CD14-positive monocyte (primary cell): ENCODE measurements at regions not wholly inside any gene's neighbourhood (a gene's known extent, or its start where the extent isn't known, plus 50 kb on each side); places are given as distances from the start of the nearest gene placed in this dataset.
"Not testable (repeated sequence)": the region's sequence is repeated elsewhere in the genome, so short reads cannot be mapped to it uniquely, and the experiment has no call there.

Experiments
- DNase-seq, 3 donors: peaks; one replicate each; pipeline ENCODE4 v3.0.0-alpha.2; 2011 to 2022
- H2AFZ ChIP-seq: 2 replicates; pipeline ENCODE4 v1.6.0; 2012; ENCODE audit warnings: mild to moderate bottlenecking, low read depth, low read length, inconsistent platforms; ENCODE audit not compliant: insufficient read depth, poor library complexity, severe bottlenecking
- H3K27ac ChIP-seq, 2 donors: 1 replicate in 1 of 2; 2 replicates in 1 of 2; pipeline ENCODE4 v1.5.1; 2012 to 2013; ENCODE audit warnings: low read length in 2 of 2, control low read depth in 1 of 2, inconsistent platforms in 1 of 2, low read depth in 1 of 2, mild to moderate bottlenecking in 1 of 2
- H3K27me3 ChIP-seq, 2 donors: one replicate each; pipeline versions ENCODE4 v1.6.0 to v1.6.1; 2011 to 2013; ENCODE audit warnings: low read length in 2 of 2; ENCODE audit not compliant: control insufficient read depth in 2 of 2, insufficient read depth in 2 of 2
- H3K36me3 ChIP-seq, 2 donors: replicated peaks in 1 of 2; 1 replicate in 1 of 2; 2 replicates in 1 of 2; pipeline versions ENCODE4 v1.5.1 to v1.6.1; 2012 to 2013; ENCODE audit warnings: low read length in 2 of 2, control low read depth in 1 of 2, inconsistent platforms in 1 of 2, mild to moderate bottlenecking in 1 of 2; ENCODE audit not compliant: insufficient read depth in 2 of 2, control insufficient read depth in 1 of 2
- H3K4me1 ChIP-seq, 2 donors: 1 replicate in 1 of 2; 2 replicates in 1 of 2; pipeline versions ENCODE4 v1.5.1 to v1.6.1; 2012 to 2013; ENCODE audit warnings: low read length in 2 of 2, control low read depth in 1 of 2, inconsistent platforms in 1 of 2, mild to moderate bottlenecking in 1 of 2, moderate library complexity in 1 of 2; ENCODE audit not compliant: insufficient read depth in 2 of 2, control insufficient read depth in 1 of 2
- H3K4me2 ChIP-seq: replicated peaks from 2 replicates; pipeline ENCODE3; 2012; ENCODE audit warnings: low read length, moderate library complexity, mild to moderate bottlenecking; ENCODE audit not compliant: poor library complexity, severe bottlenecking; ENCODE audit errors: extremely low read depth
- H3K4me3 ChIP-seq, 3 experiments: fragments of 200-600 bp in 1 of 3; sonication (generic) in 1 of 3; replicated peaks in 1 of 3; 1 replicate in 2 of 3; 2 replicates in 1 of 3; pipeline ENCODE4 v1.5.1; 2011 to 2013; ENCODE audit warnings: low read length in 3 of 3, mild to moderate bottlenecking in 3 of 3, control low read depth in 2 of 3, low read depth in 2 of 3, inconsistent platforms in 1 of 3, moderate library complexity in 1 of 3
- H3K79me2 ChIP-seq: 2 replicates; pipeline ENCODE4 v1.6.0; 2012; ENCODE audit warnings: mild to moderate bottlenecking, control low read depth, inconsistent platforms, low read length, moderate library complexity; ENCODE audit not compliant: insufficient read depth
- H3K9ac ChIP-seq: 2 replicates; pipeline ENCODE4 v1.6.0; 2017; ENCODE audit warnings: low read length, mild to moderate bottlenecking; ENCODE audit not compliant: insufficient read depth, poor library complexity, severe bottlenecking
- H3K9me3 ChIP-seq, 2 donors: replicated peaks in 1 of 2; 1 replicate in 1 of 2; 2 replicates in 1 of 2; pipeline versions ENCODE4 v1.5.1 to v1.6.1; 2012 to 2013; ENCODE audit warnings: low read length in 2 of 2, control low read depth in 1 of 2; ENCODE audit not compliant: control insufficient read depth in 1 of 2, insufficient read depth in 1 of 2
- H4K20me1 ChIP-seq: 2 replicates; pipeline ENCODE4 v1.6.0; 2012; ENCODE audit warnings: mild to moderate bottlenecking, low read length, control low read depth, moderate library complexity; ENCODE audit not compliant: insufficient read depth
- H3K27ac Mint-ChIP-seq, 7 donors: one replicate each; pipeline ENCODE4 v1.8.0; 2020; ENCODE audit warnings: mild to moderate bottlenecking in 7 of 7, mixed read lengths in 7 of 7, moderate library complexity in 6 of 7, inconsistent platforms in 2 of 7
- H3K27me3 Mint-ChIP-seq, 3 donors: one replicate each; pipeline ENCODE4 v1.8.0; 2021 to 2022; ENCODE audit warnings: low read depth in 3 of 3, mild to moderate bottlenecking in 3 of 3, mixed read lengths in 3 of 3, moderate library complexity in 3 of 3, inconsistent platforms in 1 of 3
- H3K36me3 Mint-ChIP-seq, 2 donors: one replicate each; pipeline ENCODE4 v1.8.0; 2020; ENCODE audit warnings: mixed read lengths in 2 of 2, inconsistent platforms in 1 of 2, mild to moderate bottlenecking in 1 of 2
- H3K4me1 Mint-ChIP-seq: one replicate; pipeline ENCODE4 v1.8.0; 2020; ENCODE audit warnings: mild to moderate bottlenecking, mixed read lengths
- H3K4me3 Mint-ChIP-seq, 2 donors: one replicate each; pipeline ENCODE4 v1.8.0; 2020; ENCODE audit warnings: mild to moderate bottlenecking in 2 of 2, mixed read lengths in 2 of 2, moderate library complexity in 1 of 2
- H3K9me3 Mint-ChIP-seq, 7 donors: one replicate each; pipeline ENCODE4 v1.8.0; 2020 to 2022; ENCODE audit warnings: mixed read lengths in 7 of 7, mild to moderate bottlenecking in 6 of 7, moderate library complexity in 6 of 7, inconsistent platforms in 2 of 7
- WGBS: methylation state at CpG from one replicate; pipeline ENCODE4 v1.1.5; 2013; ENCODE audit warnings: missing lambda C conversion rate; ENCODE audit not compliant: insufficient coverage; 5-methylcytosine and 5-hydroxymethylcytosine counted together
- intact Hi-C, 2 donors: fragments of 100-400 bp; cut with micrococcal nuclease; formaldehyde crosslinking; loops; one replicate each; pipeline versions ENCODE4 v1.15.0 to v1.15.1; 2023
- TF ChIP-seq, protein P1 (sequence below): fragments of 200-600 bp; IDR thresholded peaks from one replicate; pipeline ENCODE4 v1.8.0; 2022; ENCODE audit warnings: antibody characterized with exemption, mild to moderate bottlenecking

DNA sequence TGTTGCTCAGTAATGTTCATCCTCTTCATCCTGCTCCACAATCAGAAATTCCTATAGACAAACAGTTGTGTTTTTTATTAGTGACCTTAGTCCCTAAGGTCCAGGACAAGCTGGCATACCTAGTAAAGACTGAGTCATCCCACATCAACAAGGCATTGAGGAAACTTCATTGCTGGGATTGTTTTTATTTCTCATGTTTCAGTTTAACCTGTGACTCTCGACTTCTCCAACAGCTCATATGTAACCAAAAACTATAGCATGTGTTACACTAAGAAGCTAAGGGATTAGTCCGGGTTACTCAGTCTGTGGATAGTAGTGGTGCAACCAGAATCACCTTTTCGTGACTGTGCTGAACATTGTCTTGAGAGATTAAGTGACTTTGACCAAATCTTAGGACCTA is 292.1 kb downstream of the RDH14 start:
- no peaks in the 10 kb centered on the region for H3K27me3 Mint-ChIP-seq

DNA sequence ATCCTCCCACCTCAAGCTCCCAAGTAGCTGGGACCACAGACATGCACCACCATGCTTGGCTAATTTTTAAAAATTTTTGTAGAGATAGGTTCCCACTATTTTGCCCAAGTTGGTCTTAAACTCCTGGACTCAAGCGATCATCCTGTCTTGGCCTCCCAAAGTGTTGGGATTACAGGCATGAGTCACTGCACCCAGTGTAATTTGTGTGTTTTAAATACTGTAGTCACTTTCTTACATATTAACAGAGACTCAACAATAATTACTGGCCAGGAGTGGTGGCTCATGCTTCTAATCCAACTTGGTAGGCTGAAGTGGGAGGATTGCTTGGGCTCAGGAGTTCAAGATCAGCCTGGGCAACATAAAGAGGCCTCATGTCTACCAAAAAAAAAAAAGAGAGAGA is 293.0 kb downstream of the RDH14 start:
- Histone ChIP-seq H3K79me2 (no peaks in the 10 kb centered on the region), H4K20me1 (no peaks in the 10 kb centered on the region), H3K27me3 (no peaks in the 10 kb centered on the region), H3K36me3 (no peaks in the 10 kb centered on the region), H3K4me3 (no peak overlapping the region), H3K4me2 (no peak overlapping the region), H3K9me3 (peaks cover 0 to 9% of the 10 kb centered on the region in 2 donors), H2AFZ (no peak overlapping the region), H3K9ac (no peak overlapping the region), H3K27ac (no peak overlapping the region), H3K4me1 (no peaks in the 10 kb centered on the region)
- H3K27me3 Mint-ChIP-seq: no peaks in the 10 kb centered on the region
- no peaks in the 10 kb centered on the region for H3K4me1 Mint-ChIP-seq
- no peak for DNase-seq
- no peak overlapping the region for H3K27ac Mint-ChIP-seq
- TF ChIP-seq, protein P1, sequence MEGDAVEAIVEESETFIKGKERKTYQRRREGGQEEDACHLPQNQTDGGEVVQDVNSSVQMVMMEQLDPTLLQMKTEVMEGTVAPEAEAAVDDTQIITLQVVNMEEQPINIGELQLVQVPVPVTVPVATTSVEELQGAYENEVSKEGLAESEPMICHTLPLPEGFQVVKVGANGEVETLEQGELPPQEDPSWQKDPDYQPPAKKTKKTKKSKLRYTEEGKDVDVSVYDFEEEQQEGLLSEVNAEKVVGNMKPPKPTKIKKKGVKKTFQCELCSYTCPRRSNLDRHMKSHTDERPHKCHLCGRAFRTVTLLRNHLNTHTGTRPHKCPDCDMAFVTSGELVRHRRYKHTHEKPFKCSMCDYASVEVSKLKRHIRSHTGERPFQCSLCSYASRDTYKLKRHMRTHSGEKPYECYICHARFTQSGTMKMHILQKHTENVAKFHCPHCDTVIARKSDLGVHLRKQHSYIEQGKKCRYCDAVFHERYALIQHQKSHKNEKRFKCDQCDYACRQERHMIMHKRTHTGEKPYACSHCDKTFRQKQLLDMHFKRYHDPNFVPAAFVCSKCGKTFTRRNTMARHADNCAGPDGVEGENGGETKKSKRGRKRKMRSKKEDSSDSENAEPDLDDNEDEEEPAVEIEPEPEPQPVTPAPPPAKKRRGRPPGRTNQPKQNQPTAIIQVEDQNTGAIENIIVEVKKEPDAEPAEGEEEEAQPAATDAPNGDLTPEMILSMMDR: no peak
- intact Hi-C loops: no loop called here
- peaks cover 0 to 3% (median 2%) of the 10 kb centered on the region in 7 donors for H3K9me3 Mint-ChIP-seq
- no CpG with 5 or more reads among the region's 1 CpG for WGBS
- H3K36me3 Mint-ChIP-seq: no peaks in the 10 kb centered on the region
- no peak overlapping the region for H3K4me3 Mint-ChIP-seq

More for the DNA sequence above, 292.1 kb downstream of the RDH14 start:
- Histone ChIP-seq H3K4me1 (no peaks in the 10 kb centered on the region), H3K4me3 (no peak overlapping the region), H3K4me2 (no peak overlapping the region), H3K9ac (no peak overlapping the region), H3K27me3 (no peaks in the 10 kb centered on the region), H3K79me2 (no peaks in the 10 kb centered on the region), H3K27ac (no peak overlapping the region), H3K36me3 (no peaks in the 10 kb centered on the region), H4K20me1 (no peaks in the 10 kb centered on the region), H2AFZ (no peak overlapping the region), H3K9me3 (peaks cover 0 to 9% of the 10 kb centered on the region in 2 donors)
- Mint-ChIP-seq H3K4me1 (no peaks in the 10 kb centered on the region), H3K4me3 (no peak overlapping the region), H3K36me3 (no peaks in the 10 kb centered on the region), H3K27ac (no peak overlapping the region), H3K9me3 (peaks cover 0 to 3% (median 2%) of the 10 kb centered on the region in 7 donors)
- intact Hi-C loops: no loop called here
- DNase-seq: no peak
- TF ChIP-seq, protein P1: no peak
- WGBS: no CpG with 5 or more reads among the region's 3 CpGs

DNA sequence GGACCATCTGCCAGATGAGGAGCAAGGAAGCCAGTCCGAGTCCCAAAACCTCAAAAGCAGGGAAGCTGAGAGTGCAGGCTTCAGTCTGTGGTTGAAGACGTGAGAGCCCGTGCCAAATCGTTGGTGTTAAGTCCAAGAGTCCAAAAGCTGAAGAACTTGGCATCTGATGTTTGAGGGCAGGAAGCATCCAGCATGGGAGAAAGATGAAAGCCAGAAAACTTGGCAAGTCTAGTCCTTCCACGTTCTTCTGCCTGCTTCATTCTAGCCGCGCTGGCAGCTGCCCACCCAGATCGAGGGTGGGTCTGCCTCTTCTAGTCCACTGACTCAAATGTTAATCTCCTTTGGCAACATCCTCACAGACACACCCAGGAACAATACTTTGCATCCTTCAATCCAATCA is 293.8 kb downstream of the RDH14 start:
- H3K27me3 ChIP-seq, H3K4me3 Mint-ChIP-seq, H3K9me3 Mint-ChIP-seq, H3K27ac Mint-ChIP-seq, H4K20me1 ChIP-seq, H3K4me3 ChIP-seq, intact Hi-C loops, H3K4me2 ChIP-seq, H3K36me3 ChIP-seq, H3K9me3 ChIP-seq, H3K79me2 ChIP-seq, H3K36me3 Mint-ChIP-seq, H3K27me3 Mint-ChIP-seq, H2AFZ ChIP-seq, H3K4me1 Mint-ChIP-seq, DNase-seq, H3K4me1 ChIP-seq, H3K9ac ChIP-seq, H3K27ac ChIP-seq: not testable (repeated sequence)
- 90% methylated on average over 7 of the region's 8 CpGs for WGBS
